ENCODE measurements at regions not wholly inside any gene's neighbourhood (a gene's known extent, or its start where the extent isn't known, plus 50 kb on each side); places are given as distances from the start of the nearest gene placed in this dataset.
"Not testable (repeated sequence)": the region's sequence is repeated elsewhere in the genome, so short reads cannot be mapped to it uniquely, and the experiment has no call there.

DNA sequence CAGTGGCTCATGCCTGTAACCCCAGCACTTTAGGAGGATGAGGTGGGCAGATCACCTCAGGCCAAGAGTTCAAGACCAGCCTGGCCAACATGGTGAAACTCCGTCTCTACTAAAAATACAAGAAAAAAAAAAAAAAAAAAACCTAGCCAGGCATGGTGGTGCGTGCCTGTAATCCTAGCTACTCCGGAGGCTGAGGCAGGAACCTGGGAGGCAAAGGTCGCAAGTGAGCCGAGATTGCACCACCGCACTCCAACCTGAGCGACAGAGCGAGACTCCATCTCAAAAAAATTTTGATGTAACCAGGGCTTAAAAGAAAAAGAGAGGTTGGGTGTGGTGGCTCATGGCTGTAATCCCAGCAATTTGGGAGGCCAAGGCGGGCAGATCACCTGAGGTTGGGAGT lies 66.4 kb upstream of the PRR5 start:
- TF ChIP-seq, protein P1, sequence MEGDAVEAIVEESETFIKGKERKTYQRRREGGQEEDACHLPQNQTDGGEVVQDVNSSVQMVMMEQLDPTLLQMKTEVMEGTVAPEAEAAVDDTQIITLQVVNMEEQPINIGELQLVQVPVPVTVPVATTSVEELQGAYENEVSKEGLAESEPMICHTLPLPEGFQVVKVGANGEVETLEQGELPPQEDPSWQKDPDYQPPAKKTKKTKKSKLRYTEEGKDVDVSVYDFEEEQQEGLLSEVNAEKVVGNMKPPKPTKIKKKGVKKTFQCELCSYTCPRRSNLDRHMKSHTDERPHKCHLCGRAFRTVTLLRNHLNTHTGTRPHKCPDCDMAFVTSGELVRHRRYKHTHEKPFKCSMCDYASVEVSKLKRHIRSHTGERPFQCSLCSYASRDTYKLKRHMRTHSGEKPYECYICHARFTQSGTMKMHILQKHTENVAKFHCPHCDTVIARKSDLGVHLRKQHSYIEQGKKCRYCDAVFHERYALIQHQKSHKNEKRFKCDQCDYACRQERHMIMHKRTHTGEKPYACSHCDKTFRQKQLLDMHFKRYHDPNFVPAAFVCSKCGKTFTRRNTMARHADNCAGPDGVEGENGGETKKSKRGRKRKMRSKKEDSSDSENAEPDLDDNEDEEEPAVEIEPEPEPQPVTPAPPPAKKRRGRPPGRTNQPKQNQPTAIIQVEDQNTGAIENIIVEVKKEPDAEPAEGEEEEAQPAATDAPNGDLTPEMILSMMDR (conservative IDR thresholded peaks at IDR 0.05), result not testable (repeated sequence)
- not testable (repeated sequence) for TF ChIP-seq ZFX (IDR thresholded peaks at IDR 0.05)
